HCT116 (cell line): ENCODE measurements at regions not wholly inside any gene's neighbourhood (a gene's known extent, or its start where the extent isn't known, plus 50 kb on each side); places are given as distances from the start of the nearest gene placed in this dataset.

Experiments
- ATAC-seq: fragments of 200-7000 bp; cut with Tn5 transposase; 2 replicates; pipeline ENCODE4 v1.9.1; 2020; ENCODE audit warnings: mild to moderate bottlenecking, moderate library complexity
- BruUV-seq: library from RNA; stranded (reverse); fragments of 400-500 nt; replicated peaks from 2 replicates; lab custom pipeline; 2021; lab: Mats Ljungman, UMichigan
- CTCF ChIA-PET: fragments of 300-600 bp; sonication (Branson Sonifier 250); formaldehyde crosslinking; loops from one replicate; lab custom pipeline; 2021; ENCODE audit warnings: antibody characterized with exemption; lab: Charles Lee
- POLR2A ChIA-PET: fragments of 300-600, 350-600 bp; sonication (Branson Sonifier 250); formaldehyde crosslinking; loops from one replicate; lab custom pipeline; 2021; ENCODE audit warnings: antibody characterized with exemption; lab: Charles Lee
- RAD21 ChIA-PET, 2 experiments: fragments of 300-600 bp; sonication (Branson Sonifier 250); formaldehyde crosslinking; loops; one replicate each; lab custom pipeline; 2023; ENCODE audit warnings: low total read pairs in 2 of 2; ENCODE audit not compliant: uncharacterized antibody in 2 of 2, unreplicated experiment in 2 of 2, low non-redundant PET in 1 of 2; lab: Charles Lee
- DNase-seq: peaks from one replicate; pipeline ENCODE4 v3.0.0-alpha.2; 2010; ENCODE audit warnings: low read depth, low spot score
- H2AFZ ChIP-seq: fragments of 200-600 bp; shearing (Covaris generic), sonication (generic); 2 replicates; pipeline ENCODE4 v1.6.1; 2017; ENCODE audit warnings: low read depth, mixed run types, mixed read lengths, antibody characterized with exemption, low read length; ENCODE audit not compliant: poor library complexity, severe bottlenecking
- H3K27ac ChIP-seq: 2 replicates; pipeline ENCODE4 v1.5.1; 2012; ENCODE audit warnings: low read depth, low read length
- H3K27me3 ChIP-seq: fragments of 200-600 bp; sonication (generic); 2 replicates; pipeline ENCODE4 v1.6.1; 2016; ENCODE audit warnings: mixed run types, low read length, mixed read lengths; ENCODE audit not compliant: insufficient read depth
- H3K36me3 ChIP-seq, 2 experiments: fragments of 200-500 bp in 1 of 2; fragments of 200-600 bp in 1 of 2; sonication (Bioruptor generic) in 1 of 2; sonication (generic) in 1 of 2; 2 replicates each; pipeline versions ENCODE4 v1.5.1 to v1.6.1; 2014 to 2016; ENCODE audit warnings: low read length in 2 of 2, inconsistent platforms in 1 of 2, mixed read lengths in 1 of 2, mixed run types in 1 of 2; ENCODE audit not compliant: insufficient read depth in 2 of 2, control insufficient read depth in 1 of 2
- H3K4me1 ChIP-seq, 2 experiments: fragments of 200-600 bp in 1 of 2; sonication (generic) in 1 of 2; 2 replicates each; pipeline versions ENCODE4 v1.5.1 to v1.6.1; 2012 to 2017; ENCODE audit warnings: low read length in 2 of 2, inconsistent platforms in 1 of 2, mild to moderate bottlenecking in 1 of 2, mixed read lengths in 1 of 2, mixed run types in 1 of 2, moderate library complexity in 1 of 2; ENCODE audit not compliant: insufficient read depth in 2 of 2, control insufficient read depth in 1 of 2
- H3K4me2 ChIP-seq: fragments of 200-600 bp; sonication (generic); 2 replicates; pipeline ENCODE4 v1.6.1; 2017; ENCODE audit warnings: mixed run types, low read length, mixed read lengths
- H3K4me3 ChIP-seq, 2 experiments: fragments of 200-600 bp in 1 of 2; sonication (generic) in 1 of 2; replicated peaks in 1 of 2; 2 replicates each; pipeline ENCODE4 v1.5.1; 2011 to 2016; ENCODE audit warnings: low read length in 2 of 2, control low read depth in 1 of 2, low read depth in 1 of 2, mild to moderate bottlenecking in 1 of 2, mixed read lengths in 1 of 2, mixed run types in 1 of 2
- H3K79me2 ChIP-seq: fragments of 200-600 bp; sonication (generic); 2 replicates; pipeline ENCODE4 v1.6.1; 2017; ENCODE audit warnings: mild to moderate bottlenecking, mixed run types, low read length, moderate library complexity, mixed read lengths; ENCODE audit not compliant: insufficient read depth
- H3K9ac ChIP-seq: fragments of 200-600 bp; sonication (generic); 2 replicates; pipeline ENCODE4 v1.6.1; 2016; ENCODE audit warnings: low read length, mixed read lengths
- H3K9me2 ChIP-seq: fragments of 200-600 bp; sonication (generic), shearing (Covaris generic); 2 replicates; pipeline ENCODE4 v1.6.1; 2017; ENCODE audit warnings: mixed run types, mild to moderate bottlenecking, moderate library complexity; ENCODE audit not compliant: insufficient read depth
- H3K9me3 ChIP-seq, 2 experiments: fragments of 200-500 bp in 1 of 2; fragments of 200-600 bp in 1 of 2; sonication (Bioruptor generic) in 1 of 2; sonication (generic) in 1 of 2; 2 replicates each; pipeline ENCODE4 v1.6.1; 2014 to 2017; ENCODE audit warnings: low read length in 2 of 2, mixed read lengths in 2 of 2, inconsistent platforms in 1 of 2, low read depth in 1 of 2, mild to moderate bottlenecking in 1 of 2, mixed run types in 1 of 2, moderate library complexity in 1 of 2; ENCODE audit not compliant: control insufficient read depth in 1 of 2, insufficient read depth in 1 of 2
- H4K20me1 ChIP-seq: fragments of 200-600 bp; sonication (generic), shearing (Covaris generic); 2 replicates; pipeline ENCODE4 v1.6.1; 2017; ENCODE audit warnings: mixed run types, mild to moderate bottlenecking, moderate library complexity; ENCODE audit not compliant: insufficient read depth
- CBX3 ChIP-seq: IDR thresholded peaks from 2 replicates; pipeline ENCODE4 v1.6.1; 2012; ENCODE audit warnings: low read depth
- CEBPB ChIP-seq: IDR thresholded peaks from 2 replicates; pipeline ENCODE4 v1.6.1; 2012; ENCODE audit warnings: low read depth
- CTCF ChIP-seq, 3 experiments: fragments of 200-600 bp in 1 of 3; sonication (generic) in 1 of 3; IDR thresholded peaks in 2 of 3; conservative IDR thresholded peaks in 1 of 3; 2 replicates each; pipeline ENCODE4 v1.5.1; 2012 to 2017; ENCODE audit warnings: low read depth in 2 of 3, low read length in 2 of 3, antibody characterized with exemption in 1 of 3, borderline replicate concordance in 1 of 3, control low read depth in 1 of 3, mild to moderate bottlenecking in 1 of 3, mixed read lengths in 1 of 3, mixed run types in 1 of 3, moderate library complexity in 1 of 3; ENCODE audit not compliant: insufficient read depth in 1 of 3
- EGR1 ChIP-seq: IDR thresholded peaks from 2 replicates; pipeline ENCODE4 v1.6.1; 2012; ENCODE audit warnings: low read depth
- JUND ChIP-seq: IDR thresholded peaks from 2 replicates; pipeline ENCODE4 v1.6.1; 2012
- RAD21 ChIP-seq: IDR thresholded peaks from 2 replicates; pipeline ENCODE4 v1.6.1; 2012; ENCODE audit warnings: low read depth, mild to moderate bottlenecking
- YY1 ChIP-seq: IDR thresholded peaks from 2 replicates; pipeline ENCODE4 v1.6.1; 2011; ENCODE audit warnings: low read length, low read depth, moderate library complexity, mild to moderate bottlenecking; ENCODE audit not compliant: insufficient replicate concordance; ENCODE audit errors: extremely low read depth
- ZBTB33 ChIP-seq: IDR thresholded peaks from 2 replicates; pipeline ENCODE4 v1.6.1; 2011; ENCODE audit warnings: mild to moderate bottlenecking, low read length, moderate library complexity; ENCODE audit not compliant: insufficient replicate concordance; ENCODE audit errors: extremely low read depth
- intact Hi-C: fragments of 100-400 bp; cut with micrococcal nuclease; formaldehyde crosslinking; loops from 2 replicates; pipeline ENCODE4 v1.10.0; 2022

GRCh38 chr3:14338242-14338641, 64.2 kb upstream of the SLC6A6 start:
- H3K4me2 ChIP-seq, result no peak overlapping the region
- no peaks in the 10 kb centered on the region for H4K20me1 ChIP-seq
- H2AFZ ChIP-seq, result no peak overlapping the region
- H3K4me3 ChIP-seq, result no peak overlapping the region
- TF ChIP-seq RAD21 (no peak), CTCF (IDR thresholded peaks at IDR 0.05 in 2 of 3, conservative IDR thresholded peaks at IDR 0.05 in 1 of 3; ENCODE audit: borderline replicate concordance in 1 of 3, insufficient read depth in 1 of 3, low read depth in 2 of 3, low read length in 2 of 3) (no peak), YY1 (no peak), EGR1 (no peak), CEBPB (no peak), JUND (no peak), CBX3 (no peak), ZBTB33 (no peak)
- RAD21 ChIA-PET, result no interaction called here
- CTCF ChIA-PET, result no interaction called here
- H3K79me2 ChIP-seq, result no peaks in the 10 kb centered on the region
- ATAC-seq, result no peak
- no peaks in the 10 kb centered on the region for H3K4me1 ChIP-seq
- no peaks in the 10 kb centered on the region for H3K9me3 ChIP-seq
- no peak for DNase-seq
- intact Hi-C loops, result no loop called here
- peaks cover 4% of the 10 kb centered on the region; the same call in 1 of the 2 replicates for H3K27me3 ChIP-seq
- no peak overlapping the region for H3K9ac ChIP-seq
- no peaks in the 10 kb centered on the region for H3K9me2 ChIP-seq
- H3K27ac ChIP-seq, result no peak overlapping the region
- H3K36me3 ChIP-seq, result no peaks in the 10 kb centered on the region
- POLR2A ChIA-PET, result no interaction called here
- BruUV-seq, result no TSS peak
